T-helper 2 cell treated with Interferon-gamma antibody and Interleukin-4, amounts not matched to agents 100 ng/mL and 5 ng/mL, for 36 hours (primary cell): ENCODE measurements at regions not wholly inside any gene's neighbourhood (a gene's known extent, or its start where the extent isn't known, plus 50 kb on each side); places are given as distances from the start of the nearest gene placed in this dataset.
"Not testable (repeated sequence)": the region's sequence is repeated elsewhere in the genome, so short reads cannot be mapped to it uniquely, and the experiment has no call there.

ENCODE experiments used
- intact Hi-C: fragments of 100-400 bp; cut with micrococcal nuclease; formaldehyde crosslinking; loops from one replicate; pipeline ENCODE4 v1.15.1; 2023

GRCh38 chr6:85971238-85971637, 328.6 kb upstream of the SYNCRIP start:
- intact Hi-C loops: no loop called here

GRCh38 chr6:85966828-85967227, 324.1 kb upstream of the SYNCRIP start:
- intact Hi-C loops: no loop called here

- intact Hi-C loops: no loop called here
Measured at GRCh38 chr6:85961746-85962145, 319.1 kb upstream of the SYNCRIP start.

GRCh38 chr6:85961125-85961524, 318.4 kb upstream of the SYNCRIP start:
- intact Hi-C loops: no loop called here

- intact Hi-C loops: no loop called here
Measured at GRCh38 chr6:85948481-85948880, 305.8 kb upstream of the SYNCRIP start.

- intact Hi-C loops: no loop called here
Measured at GRCh38 chr6:85945459-85946185, 302.9 kb upstream of the SYNCRIP start.

GRCh38 chr6:85944776-85945175, 302.1 kb upstream of the SYNCRIP start:
- intact Hi-C loops: no loop called here

GRCh38 chr6:85942844-85943243, 300.2 kb upstream of the SYNCRIP start:
- intact Hi-C loops: no loop called here

GRCh38 chr6:85936916-85937315, 294.2 kb upstream of the SYNCRIP start:
- intact Hi-C loops: no loop called here

GRCh38 chr6:85923013-85923430, 280.3 kb upstream of the SYNCRIP start:
- intact Hi-C loops: loop anchor here (10.0 kb wide), 1 partner anchor 1102 kb away; no protein-coding TSS in a partner anchor

- intact Hi-C loops: loop anchor here (10.0 kb wide), 1 partner anchor 1104 kb away; no protein-coding TSS in a partner anchor
Measured at GRCh38 chr6:85920782-85921181, 278.1 kb upstream of the SYNCRIP start.

- intact Hi-C loops: no loop called here
Measured at GRCh38 chr6:85917522-85917921, 274.8 kb upstream of the SYNCRIP start.

GRCh38 chr6:85913001-85913400, 270.3 kb upstream of the SYNCRIP start:
- intact Hi-C loops: no loop called here

GRCh38 chr6:85912582-85912981, 269.9 kb upstream of the SYNCRIP start:
- intact Hi-C loops: no loop called here

GRCh38 chr6:85911067-85911466, 268.4 kb upstream of the SYNCRIP start:
- intact Hi-C loops: no loop called here

- intact Hi-C loops: not testable (repeated sequence)
Measured at GRCh38 chr6:85908120-85908519, 265.4 kb upstream of the SYNCRIP start.

- intact Hi-C loops: no loop called here
Measured at GRCh38 chr6:85892346-85892745, 249.7 kb upstream of the SYNCRIP start.

GRCh38 chr6:85887461-85887860, 244.8 kb upstream of the SYNCRIP start:
- intact Hi-C loops: no loop called here

- intact Hi-C loops: no loop called here
Measured at GRCh38 chr6:85868685-85869084, 226.0 kb upstream of the SYNCRIP start.

GRCh38 chr6:85867595-85867994, 224.9 kb upstream of the SYNCRIP start:
- intact Hi-C loops: no loop called here

GRCh38 chr6:85866758-85867401, 224.2 kb upstream of the SYNCRIP start:
- intact Hi-C loops: no loop called here

- intact Hi-C loops: no loop called here
Measured at GRCh38 chr6:85866370-85866730, 223.7 kb upstream of the SYNCRIP start.
